ENCODE measurements at regions not wholly inside any gene's neighbourhood (a gene's known extent, or its start where the extent isn't known, plus 50 kb on each side); places are given as distances from the start of the nearest gene placed in this dataset.

DNA sequence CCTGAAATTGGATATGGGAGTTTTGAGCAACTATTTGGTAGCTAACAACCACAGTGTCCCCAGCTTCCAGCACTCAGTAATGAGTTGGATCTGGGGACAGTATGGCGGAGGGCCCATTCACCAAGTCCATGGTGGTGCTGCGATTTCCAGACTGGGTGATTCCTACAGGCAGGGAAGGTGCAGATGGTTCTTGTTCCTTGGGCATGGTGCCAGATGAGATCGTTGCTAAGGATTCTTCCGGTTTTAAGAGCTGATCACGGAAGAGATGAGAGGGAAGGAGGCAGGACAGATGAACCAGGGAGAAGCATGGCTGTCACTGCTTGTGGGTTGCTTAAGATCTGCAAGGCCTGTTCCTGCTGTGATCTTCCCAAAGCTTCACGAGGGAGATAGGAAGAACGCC is 380.3 kb downstream of the TCERG1L start:
- Mint-ChIP-seq H3K9me3 (no peaks in the 10 kb centered on the region), H3K27me3 (ENCODE audit: low read depth) (peaks cover 25% of the 10 kb centered on the region), H3K4me1 (peaks cover 11% of the 10 kb centered on the region), H3K4me3 (no peak overlapping the region), H3K27ac (ENCODE audit: unreplicated experiment) (no peak overlapping the region), H3K36me3 (ENCODE audit: low read depth) (no peaks in the 10 kb centered on the region)
- TF ChIP-seq, protein P1, sequence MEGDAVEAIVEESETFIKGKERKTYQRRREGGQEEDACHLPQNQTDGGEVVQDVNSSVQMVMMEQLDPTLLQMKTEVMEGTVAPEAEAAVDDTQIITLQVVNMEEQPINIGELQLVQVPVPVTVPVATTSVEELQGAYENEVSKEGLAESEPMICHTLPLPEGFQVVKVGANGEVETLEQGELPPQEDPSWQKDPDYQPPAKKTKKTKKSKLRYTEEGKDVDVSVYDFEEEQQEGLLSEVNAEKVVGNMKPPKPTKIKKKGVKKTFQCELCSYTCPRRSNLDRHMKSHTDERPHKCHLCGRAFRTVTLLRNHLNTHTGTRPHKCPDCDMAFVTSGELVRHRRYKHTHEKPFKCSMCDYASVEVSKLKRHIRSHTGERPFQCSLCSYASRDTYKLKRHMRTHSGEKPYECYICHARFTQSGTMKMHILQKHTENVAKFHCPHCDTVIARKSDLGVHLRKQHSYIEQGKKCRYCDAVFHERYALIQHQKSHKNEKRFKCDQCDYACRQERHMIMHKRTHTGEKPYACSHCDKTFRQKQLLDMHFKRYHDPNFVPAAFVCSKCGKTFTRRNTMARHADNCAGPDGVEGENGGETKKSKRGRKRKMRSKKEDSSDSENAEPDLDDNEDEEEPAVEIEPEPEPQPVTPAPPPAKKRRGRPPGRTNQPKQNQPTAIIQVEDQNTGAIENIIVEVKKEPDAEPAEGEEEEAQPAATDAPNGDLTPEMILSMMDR (conservative IDR thresholded peaks at IDR 0.05): no peak
- DNase-seq (ENCODE audit: low read depth, low spot score): no peak

- H3K27ac Mint-ChIP-seq (ENCODE audit: unreplicated experiment): no peak overlapping the region
- H3K4me3 Mint-ChIP-seq: no peak overlapping the region
- peaks cover 26% of the 10 kb centered on the region for H3K27me3 Mint-ChIP-seq (ENCODE audit: low read depth)
- DNase-seq (ENCODE audit: low read depth, low spot score): no peak
- TF ChIP-seq, protein P1 (conservative IDR thresholded peaks at IDR 0.05): no peak
- peaks cover 11% of the 10 kb centered on the region for H3K4me1 Mint-ChIP-seq
- H3K9me3 Mint-ChIP-seq: no peaks in the 10 kb centered on the region
- no peaks in the 10 kb centered on the region for H3K36me3 Mint-ChIP-seq (ENCODE audit: low read depth)
Observed at GRCh38 chr10:130932326-130933007, 379.1 kb downstream of the TCERG1L start.

- Mint-ChIP-seq H3K27me3 (ENCODE audit: low read depth) (peaks cover 24% of the 10 kb centered on the region), H3K9me3 (no peaks in the 10 kb centered on the region), H3K36me3 (ENCODE audit: low read depth) (no peaks in the 10 kb centered on the region), H3K4me1 (peaks cover 11% of the 10 kb centered on the region), H3K4me3 (no peak overlapping the region), H3K27ac (ENCODE audit: unreplicated experiment) (no peak overlapping the region)
- DNase-seq (ENCODE audit: low read depth, low spot score): no peak
- TF ChIP-seq, protein P1 (conservative IDR thresholded peaks at IDR 0.05): no peak
Observed at GRCh38 chr10:130933008-130933390, 378.5 kb downstream of the TCERG1L start.

GRCh38 chr10:130934293-130935127 is 377.0 kb downstream of the TCERG1L start:
- H3K4me3 Mint-ChIP-seq: no peak overlapping the region
- H3K36me3 Mint-ChIP-seq (ENCODE audit: low read depth): no peaks in the 10 kb centered on the region
- H3K27me3 Mint-ChIP-seq (ENCODE audit: low read depth): peaks cover 21% of the 10 kb centered on the region
- no peak for DNase-seq (ENCODE audit: low read depth, low spot score)
- H3K9me3 Mint-ChIP-seq: no peaks in the 10 kb centered on the region
- peaks cover 11% of the 10 kb centered on the region for H3K4me1 Mint-ChIP-seq
- no peak overlapping the region for H3K27ac Mint-ChIP-seq (ENCODE audit: unreplicated experiment)
- TF ChIP-seq, protein P1 (conservative IDR thresholded peaks at IDR 0.05): no peak

DNA sequence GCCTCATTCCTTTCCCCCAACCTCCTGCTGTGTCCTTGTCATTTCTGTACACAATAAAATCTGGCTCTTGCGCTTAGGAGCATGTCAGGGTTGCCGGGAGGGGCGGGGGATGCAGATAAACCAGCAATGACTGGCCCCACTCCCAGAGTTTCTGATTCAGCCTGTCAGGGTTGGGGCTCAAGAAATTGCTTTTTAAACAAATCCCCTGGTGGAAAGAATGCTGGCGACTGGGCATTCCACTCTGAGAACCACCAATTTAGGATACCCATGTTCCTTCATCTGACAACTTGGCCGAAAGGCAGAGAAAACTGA is 376.4 kb downstream of the TCERG1L start:
- no peak overlapping the region for H3K4me3 Mint-ChIP-seq

More for the DNA sequence above, 376.4 kb downstream of the TCERG1L start:
- Mint-ChIP-seq H3K9me3 (no peaks in the 10 kb centered on the region), H3K27me3 (ENCODE audit: low read depth) (peaks cover 25% of the 10 kb centered on the region), H3K36me3 (ENCODE audit: low read depth) (no peaks in the 10 kb centered on the region), H3K4me1 (peaks cover 11% of the 10 kb centered on the region), H3K27ac (ENCODE audit: unreplicated experiment) (no peak overlapping the region)
- TF ChIP-seq, protein P1 (conservative IDR thresholded peaks at IDR 0.05): peak; percentile 28
- DNase-seq (ENCODE audit: low read depth, low spot score): no peak

Measured in neural crest cell (in vitro differentiated cells).